ENCODE measurements at regions not wholly inside any gene's neighbourhood (a gene's known extent, or its start where the extent isn't known, plus 50 kb on each side); places are given as distances from the start of the nearest gene placed in this dataset.

GRCh38 chr1:228927946-228928898, 192.9 kb downstream of the RHOU start:
- Histone ChIP-seq H3K4me1 (peaks cover 0 to 9% (median 0%) of the 10 kb centered on the region in 10 experiments; a peak in 4 of 20 replicates), H3K36me3 (no peaks in the 10 kb centered on the region), H4K20me1 (no peaks in the 10 kb centered on the region), H3K4me2 (no peak overlapping the region), H3K9ac (no peak overlapping the region), H3K27ac (no peak overlapping the region), H3K9me3 (replicated peaks in 1 of 11) (peaks cover 6 to 30% (median 18%) of the 10 kb centered on the region in 11 experiments; a peak in 17 of 22 replicates), H3K27me3 (no peaks in the 10 kb centered on the region), H3K4me3 (no peak overlapping the region)
- no peak for TF ChIP-seq Cebpa-rat (IDR thresholded peaks at IDR 0.05)

- Histone ChIP-seq H3K4me1 (peaks cover 0 to 9% (median 0%) of the 10 kb centered on the region in 10 experiments; a peak in 4 of 20 replicates), H3K4me3 (no peak overlapping the region), H3K9me3 (replicated peaks in 1 of 11) (peaks cover 6 to 30% (median 18%) of the 10 kb centered on the region in 11 experiments; a peak in 17 of 22 replicates), H4K20me1 (no peaks in the 10 kb centered on the region; a peak in 1 of 22 replicates), H3K27ac (no peak overlapping the region), H3K9ac (no peak overlapping the region), H3K4me2 (no peak overlapping the region), H3K27me3 (no peaks in the 10 kb centered on the region), H3K36me3 (no peaks in the 10 kb centered on the region)
- TF ChIP-seq Cebpa-rat (IDR thresholded peaks at IDR 0.05), result no peak
Observed at GRCh38 chr1:228929476-228930027, 194.3 kb downstream of the RHOU start.

- no peak for TF ChIP-seq Cebpa-rat (IDR thresholded peaks at IDR 0.05)
- Histone ChIP-seq H4K20me1 (no peaks in the 10 kb centered on the region; a peak in 1 of 22 replicates), H3K4me2 (no peak overlapping the region)
Observed at GRCh38 chr1:228930479-228930957, 195.2 kb downstream of the RHOU start.

GRCh38 chr1:228933753-228934152, 198.5 kb downstream of the RHOU start:
- H3K4me2 ChIP-seq, result no peak overlapping the region
- no peak overlapping the region for H3K27ac ChIP-seq
- H3K27me3 ChIP-seq, result no peaks in the 10 kb centered on the region
- peaks cover 29 to 38% (median 32%) of the 10 kb centered on the region in 10 experiments for H3K4me1 ChIP-seq
- H3K4me3 ChIP-seq, result no peak overlapping the region
- no peak overlapping the region for H3K9ac ChIP-seq
- no peaks in the 10 kb centered on the region for H3K36me3 ChIP-seq
- TF ChIP-seq Cebpa-rat (IDR thresholded peaks at IDR 0.05), result no peak
- H3K9me3 ChIP-seq (replicated peaks in 1 of 11), result peaks cover 4 to 17% (median 13%) of the 10 kb centered on the region in 11 experiments; a peak in 13 of 22 replicates
- no peaks in the 10 kb centered on the region; a peak in 1 of 22 replicates for H4K20me1 ChIP-seq

More at GRCh38 chr1:228930479-228930957, 195.2 kb downstream of the RHOU start:
- H3K9ac ChIP-seq, result no peak overlapping the region
- peaks cover 0 to 8% (median 0%) of the 10 kb centered on the region in 10 experiments; a peak in 8 of 20 replicates for H3K4me1 ChIP-seq
- no peak overlapping the region for H3K27ac ChIP-seq
- peaks cover 6 to 24% (median 14%) of the 10 kb centered on the region in 11 experiments; a peak in 15 of 22 replicates for H3K9me3 ChIP-seq (replicated peaks in 1 of 11)
- no peaks in the 10 kb centered on the region for H3K27me3 ChIP-seq
- no peak overlapping the region for H3K4me3 ChIP-seq
- no peaks in the 10 kb centered on the region for H3K36me3 ChIP-seq

- Histone ChIP-seq H4K20me1 (no peaks in the 10 kb centered on the region; a peak in 1 of 22 replicates), H3K9me3 (replicated peaks in 1 of 11) (peaks cover 0 to 5% (median 0%) of the 10 kb centered on the region in 11 experiments; a peak in 1 of 22 replicates), H3K4me2 (0 out of 22 replicates have a peak overlapping the region, but pooled peaks of 2 of the 11 experiments have one; percentile 73 to 82), H3K27me3 (no peaks in the 10 kb centered on the region), H3K27ac (no peak overlapping the region), H3K4me3 (no peak overlapping the region), H3K9ac (no peak overlapping the region), H3K4me1 (peaks cover 35 to 53% (median 40%) of the 10 kb centered on the region in 10 experiments), H3K36me3 (no peaks in the 10 kb centered on the region)
- no peak for TF ChIP-seq Cebpa-rat (IDR thresholded peaks at IDR 0.05)
Observed at GRCh38 chr1:228935198-228935663, 200.0 kb downstream of the RHOU start.

GRCh38 chr1:228935855-228936727, 200.8 kb downstream of the RHOU start:
- Histone ChIP-seq H3K4me2 (peak overlapping the region; percentile 73 to 91 (median 82); a peak in 21 of 22 replicates), H3K27ac (no peak overlapping the region), H3K36me3 (no peaks in the 10 kb centered on the region), H3K4me1 (peaks cover 35 to 61% (median 44%) of the 10 kb centered on the region in 10 experiments), H3K27me3 (no peaks in the 10 kb centered on the region), H3K4me3 (no peak overlapping the region), H3K9me3 (replicated peaks in 1 of 11) (no peaks in the 10 kb centered on the region), H4K20me1 (no peaks in the 10 kb centered on the region; a peak in 1 of 22 replicates), H3K9ac (no peak overlapping the region)
- no peak for TF ChIP-seq Cebpa-rat (IDR thresholded peaks at IDR 0.05)

GRCh38 chr1:228936881-228937280, 201.6 kb downstream of the RHOU start:
- Histone ChIP-seq H3K4me1 (peaks cover 35 to 69% (median 48%) of the 10 kb centered on the region in 10 experiments), H3K27me3 (no peaks in the 10 kb centered on the region), H3K27ac (no peak overlapping the region), H3K4me3 (no peak overlapping the region), H4K20me1 (no peaks in the 10 kb centered on the region; a peak in 1 of 22 replicates), H3K36me3 (no peaks in the 10 kb centered on the region), H3K4me2 (peak overlapping the region; percentile 73 to 91 (median 82); a peak in 21 of 22 replicates), H3K9me3 (replicated peaks in 1 of 11) (no peaks in the 10 kb centered on the region), H3K9ac (no peak overlapping the region)
- TF ChIP-seq Cebpa-rat (IDR thresholded peaks at IDR 0.05), result no peak

- no peaks in the 10 kb centered on the region; a peak in 1 of 22 replicates for H4K20me1 ChIP-seq
- no peaks in the 10 kb centered on the region for H3K9me3 ChIP-seq (replicated peaks in 1 of 11)
- no peak overlapping the region for H3K4me3 ChIP-seq
- no peaks in the 10 kb centered on the region for H3K36me3 ChIP-seq
- peak overlapping the region; percentile 73 to 91 (median 82) for H3K4me2 ChIP-seq
- H3K9ac ChIP-seq, result peak overlapping the region in 8 of 11 experiments; percentile 17 to 66 (median 54); a peak in 11 of 22 replicates
- peaks cover 35 to 74% (median 49%) of the 10 kb centered on the region in 10 experiments for H3K4me1 ChIP-seq
- no peaks in the 10 kb centered on the region for H3K27me3 ChIP-seq
- TF ChIP-seq Cebpa-rat (IDR thresholded peaks at IDR 0.05), result no peak
- peak overlapping the region in 6 of 11 experiments; percentile 38 to 77 (median 70); a peak in 9 of 22 replicates for H3K27ac ChIP-seq
Observed at GRCh38 chr1:228937351-228937750, 202.1 kb downstream of the RHOU start.
